Colonic mucosa (tissue), 4 donors: ENCODE measurements at regions not wholly inside any gene's neighbourhood (a gene's known extent, or its start where the extent isn't known, plus 50 kb on each side); places are given as distances from the start of the nearest gene placed in this dataset.

Source experiments
- DNase-seq: peaks from one replicate; pipeline ENCODE4 v3.0.0-alpha.2; 2020
- H3K27ac ChIP-seq: fragments of 200-600 bp; one replicate; pipeline ENCODE4 v1.8.0; 2021
- H3K27me3 ChIP-seq: fragments of 200-600 bp; one replicate; pipeline ENCODE4 v1.8.0; 2021
- H3K36me3 ChIP-seq: fragments of 200-600 bp; one replicate; pipeline ENCODE4 v1.8.0; 2021
- H3K4me1 ChIP-seq: fragments of 200-600 bp; one replicate; pipeline ENCODE4 v1.8.0; 2021; ENCODE audit warnings: mild to moderate bottlenecking
- H3K4me3 ChIP-seq: fragments of 200-600 bp; one replicate; pipeline ENCODE4 v1.8.0; 2021
- H3K9ac ChIP-seq, 2 donors: one replicate each; pipeline ENCODE4 v1.7.0; 2013; ENCODE audit warnings: control low read depth in 2 of 2, low read depth in 2 of 2, low read length in 2 of 2
- H3K9me3 ChIP-seq: fragments of 200-600 bp; one replicate; pipeline ENCODE4 v1.8.0; 2021
- CTCF ChIP-seq: fragments of 200-600 bp; IDR thresholded peaks from one replicate; pipeline ENCODE4 v1.8.0; 2022; ENCODE audit warnings: antibody characterized with exemption, mild to moderate bottlenecking
- intact Hi-C: fragments of 100-400 bp; cut with DNase I; formaldehyde crosslinking; loops from one replicate; pipeline ENCODE4 v1.14.1; 2022
- donor health status: healthy.
- donor health status: DM: no; HTN: no; CAD: no.
- donor health status: DM: no; HTN: no; CAD: no.

DNA sequence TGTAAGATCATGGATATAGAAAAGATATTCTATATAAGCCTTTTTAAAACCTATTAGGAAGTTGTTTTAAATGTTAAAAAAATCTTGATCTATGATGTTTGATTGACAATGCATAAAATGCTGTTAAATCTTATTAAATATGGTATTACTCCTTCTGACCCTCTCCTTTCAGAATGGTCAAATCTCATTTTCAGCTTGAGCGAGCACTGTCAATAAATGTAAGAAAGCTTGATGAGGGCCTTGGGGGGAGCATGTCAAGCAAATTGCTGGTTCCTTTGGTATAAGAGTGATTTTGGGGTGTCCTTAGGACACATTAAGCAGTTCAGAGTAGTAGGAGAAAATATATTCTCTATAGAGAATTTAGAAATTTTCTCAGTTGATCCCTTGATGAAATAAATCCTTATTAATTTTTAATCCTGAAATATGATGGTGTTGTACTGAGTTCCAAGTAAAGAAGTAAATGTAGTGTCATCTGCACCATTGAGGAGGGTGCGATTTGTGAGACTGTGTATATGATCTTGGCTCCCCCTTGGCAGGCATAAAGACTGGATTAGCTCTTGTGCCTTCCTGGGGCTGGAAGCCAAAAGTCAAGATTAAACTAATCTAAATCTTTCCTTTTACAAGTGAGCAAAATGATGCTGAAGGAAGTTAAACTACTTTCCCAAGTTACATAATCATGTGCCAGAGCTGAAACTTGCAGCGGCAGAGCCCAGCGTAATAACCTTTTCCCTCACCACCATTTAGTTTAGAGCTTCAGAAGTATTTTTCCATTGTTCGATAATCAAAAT, 82.6 kb upstream of the ANK2 start:
- H3K27me3 ChIP-seq, result no peaks in the 10 kb centered on the region
- no peak overlapping the region for H3K27ac ChIP-seq
- no peak for TF ChIP-seq CTCF
- H3K4me3 ChIP-seq, result no peak overlapping the region
- intact Hi-C loops, result no loop called here
- H3K9me3 ChIP-seq, result no peaks in the 10 kb centered on the region
- H3K36me3 ChIP-seq, result no peaks in the 10 kb centered on the region
- H3K9ac ChIP-seq, result no peak overlapping the region
- no peaks in the 10 kb centered on the region for H3K4me1 ChIP-seq
- no peak for DNase-seq

GRCh38 chr4:112968451-112969159, 80.8 kb upstream of the ANK2 start:
- Histone ChIP-seq H3K36me3 (no peaks in the 10 kb centered on the region), H3K27me3 (no peaks in the 10 kb centered on the region), H3K27ac (no peak overlapping the region), H3K4me1 (no peaks in the 10 kb centered on the region), H3K4me3 (no peak overlapping the region), H3K9ac (no peak overlapping the region), H3K9me3 (no peaks in the 10 kb centered on the region)
- no peak for TF ChIP-seq CTCF
- DNase-seq, result no peak
- intact Hi-C loops, result no loop called here

- intact Hi-C loops, result no loop called here
- H3K4me3 ChIP-seq, result no peak overlapping the region
- H3K27ac ChIP-seq, result no peak overlapping the region
- no peaks in the 10 kb centered on the region for H3K36me3 ChIP-seq
- no peak for DNase-seq
- no peak overlapping the region for H3K9ac ChIP-seq
- H3K27me3 ChIP-seq, result no peaks in the 10 kb centered on the region
- TF ChIP-seq CTCF, result no peak
- H3K4me1 ChIP-seq, result no peaks in the 10 kb centered on the region
- no peaks in the 10 kb centered on the region for H3K9me3 ChIP-seq
These were observed 78.5 kb upstream of the ANK2 start for GRCh38 chr4:112970903-112971302.

GRCh38 chr4:112973750-112974251, 75.7 kb upstream of the ANK2 start:
- H3K27ac ChIP-seq, result no peak overlapping the region
- intact Hi-C loops, result no loop called here
- no peak for TF ChIP-seq CTCF
- H3K4me1 ChIP-seq, result no peaks in the 10 kb centered on the region
- no peaks in the 10 kb centered on the region for H3K36me3 ChIP-seq
- H3K4me3 ChIP-seq, result no peak overlapping the region
- DNase-seq, result no peak
- H3K9ac ChIP-seq, result no peak overlapping the region
- H3K9me3 ChIP-seq, result no peaks in the 10 kb centered on the region
- H3K27me3 ChIP-seq, result no peaks in the 10 kb centered on the region

DNA sequence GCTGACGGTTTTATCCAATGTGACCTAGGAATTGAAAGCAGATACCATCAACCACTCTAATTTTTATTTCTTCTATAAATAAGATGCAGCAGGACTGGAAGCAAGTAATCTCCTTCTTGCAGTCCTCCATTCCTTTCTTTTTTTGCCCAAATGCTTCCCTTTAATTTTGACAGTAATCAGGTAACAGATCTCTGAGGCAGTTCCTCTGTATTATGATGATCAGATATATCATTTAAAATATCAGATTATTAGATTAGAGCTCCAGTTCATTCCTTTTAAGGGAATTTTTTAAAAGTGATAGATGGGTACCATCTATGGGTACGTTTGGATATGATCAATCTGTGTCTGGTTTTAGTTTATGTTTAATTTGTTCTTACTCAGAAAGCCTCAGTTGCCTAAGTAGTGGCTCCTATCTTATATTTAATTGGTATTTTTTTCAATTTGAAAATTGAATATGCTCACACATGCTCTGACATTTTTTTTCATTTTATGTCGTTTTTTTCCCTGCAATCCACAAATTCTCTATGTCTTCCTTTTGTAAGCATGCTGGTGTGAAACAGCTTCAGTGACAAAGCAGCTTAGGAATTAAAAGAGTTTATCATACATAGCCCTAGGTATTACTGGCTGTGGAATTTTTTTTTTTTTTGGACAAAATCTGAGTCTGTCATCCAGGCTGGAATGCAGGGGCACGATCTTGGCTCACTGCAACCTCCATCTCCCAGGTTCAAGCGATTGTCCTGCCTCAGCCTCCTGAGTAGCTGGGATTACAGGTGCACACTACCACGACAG, 73.7 kb upstream of the ANK2 start:
- Histone ChIP-seq H3K9ac (no peak overlapping the region), H3K36me3 (no peaks in the 10 kb centered on the region), H3K27ac (no peak overlapping the region), H3K4me1 (no peaks in the 10 kb centered on the region), H3K27me3 (no peaks in the 10 kb centered on the region), H3K4me3 (no peak overlapping the region), H3K9me3 (no peaks in the 10 kb centered on the region)
- intact Hi-C loops, result no loop called here
- TF ChIP-seq CTCF, result no peak
- no peak for DNase-seq
